ENCODE measurements at regions not wholly inside any gene's neighbourhood (a gene's known extent, or its start where the extent isn't known, plus 50 kb on each side); places are given as distances from the start of the nearest gene placed in this dataset.
"Not testable (repeated sequence)": the region's sequence is repeated elsewhere in the genome, so short reads cannot be mapped to it uniquely, and the experiment has no call there.

GRCh38 chr4:167854881-167855280 is 237.5 kb upstream of the ANXA10 start:
- DNase-seq, result no peak

GRCh38 chr4:167858127-167858526 is 234.2 kb upstream of the ANXA10 start:
- DNase-seq, result not testable (repeated sequence)

GRCh38 chr4:167867191-167867590 is 225.1 kb upstream of the ANXA10 start:
- DNase-seq, result no peak

- DNase-seq, result no peak
Measured at GRCh38 chr4:167868163-167868562, 224.2 kb upstream of the ANXA10 start.

GRCh38 chr4:167873496-167873895 is 218.8 kb upstream of the ANXA10 start:
- no peak for DNase-seq

- not testable (repeated sequence) for DNase-seq
Measured at GRCh38 chr4:167876091-167876490, 216.2 kb upstream of the ANXA10 start.

- DNase-seq, result not testable (repeated sequence)
Measured at GRCh38 chr4:167877826-167878225, 214.5 kb upstream of the ANXA10 start.

GRCh38 chr4:167883266-167883665 is 209.1 kb upstream of the ANXA10 start:
- DNase-seq, result no peak

GRCh38 chr4:167885071-167885470 is 207.3 kb upstream of the ANXA10 start:
- DNase-seq, result no peak

GRCh38 chr4:167885872-167886271 is 206.5 kb upstream of the ANXA10 start:
- no peak for DNase-seq

- no peak for DNase-seq
Measured at GRCh38 chr4:167887726-167888125, 204.6 kb upstream of the ANXA10 start.

GRCh38 chr4:167890226-167890625 is 202.1 kb upstream of the ANXA10 start:
- no peak for DNase-seq

GRCh38 chr4:167893531-167893930 is 198.8 kb upstream of the ANXA10 start:
- DNase-seq, result no peak

- not testable (repeated sequence) for DNase-seq
Measured at GRCh38 chr4:167896260-167896659, 196.1 kb upstream of the ANXA10 start.

GRCh38 chr4:167897116-167897515 is 195.2 kb upstream of the ANXA10 start:
- no peak for DNase-seq

GRCh38 chr4:167903291-167903721 is 189.0 kb upstream of the ANXA10 start:
- DNase-seq, result no peak

GRCh38 chr4:167906851-167907250 is 185.5 kb upstream of the ANXA10 start:
- no peak for DNase-seq

- DNase-seq, result no peak
Measured at GRCh38 chr4:167908816-167909215, 183.5 kb upstream of the ANXA10 start.

- DNase-seq, result not testable (repeated sequence)
Measured at GRCh38 chr4:167912535-167912934, 179.8 kb upstream of the ANXA10 start.

GRCh38 chr4:167918077-167918476 is 174.3 kb upstream of the ANXA10 start:
- no peak for DNase-seq

GRCh38 chr4:167930166-167930565 is 162.2 kb upstream of the ANXA10 start:
- DNase-seq, result no peak

- DNase-seq, result no peak
Measured at GRCh38 chr4:167934216-167934615, 158.1 kb upstream of the ANXA10 start.

- DNase-seq, result no peak
Measured at GRCh38 chr4:167939863-167940616, 152.3 kb upstream of the ANXA10 start.

- DNase-seq, result no peak
Measured at GRCh38 chr4:167943872-167944505, 148.3 kb upstream of the ANXA10 start.

- DNase-seq, result no peak
Measured at GRCh38 chr4:167944721-167945120, 147.6 kb upstream of the ANXA10 start.

Data from NCI-H1092 treated with DMSO at 0.1 percent for 48 hours (cell line).